ENCODE measurements at regions not wholly inside any gene's neighbourhood (a gene's known extent, or its start where the extent isn't known, plus 50 kb on each side); places are given as distances from the start of the nearest gene placed in this dataset.

GRCh38 chr2:193687195-193687594 lies 1492.5 kb upstream of the TMEFF2 start:
- TF ChIP-seq CTCF (conservative IDR thresholded peaks at IDR 0.05; ENCODE audit: low read length) (no peak), EZH2phosphoT487 (IDR thresholded peaks at IDR 0.05; ENCODE audit: borderline replicate concordance) (no peak)
